CD4-positive, CD25-positive, alpha-beta regulatory T cell (primary cell): ENCODE measurements at regions not wholly inside any gene's neighbourhood (a gene's known extent, or its start where the extent isn't known, plus 50 kb on each side); places are given as distances from the start of the nearest gene placed in this dataset.

Experiments used
- ATAC-seq, 2 donors: fragments of 150-1000 bp; cut with Tn5 transposase; one replicate each; pipeline ENCODE4 v1.10.0; 2021; ENCODE audit warnings: low read depth in 2 of 2, moderate number of reproducible peaks in 2 of 2, moderate library complexity in 1 of 2
- DNase-seq, 3 donors: peaks; one replicate each; pipeline versions ENCODE4 v3.0.0 to v3.0.0-alpha.2; 2012 to 2022; ENCODE audit warnings: mixed read lengths in 1 of 3
- H3K27ac ChIP-seq: one replicate; pipeline ENCODE4 v1.7.0; 2013; ENCODE audit warnings: mild to moderate bottlenecking, low read length; ENCODE audit not compliant: insufficient read depth, poor library complexity, severe bottlenecking
- H3K27me3 ChIP-seq: one replicate; pipeline ENCODE4 v1.7.0; 2013; ENCODE audit warnings: low read length; ENCODE audit not compliant: control insufficient read depth, insufficient read depth
- H3K36me3 ChIP-seq: one replicate; pipeline ENCODE4 v1.7.0; 2013; ENCODE audit warnings: mild to moderate bottlenecking, low read length, moderate library complexity; ENCODE audit not compliant: control insufficient read depth, insufficient read depth
- H3K4me1 ChIP-seq: 2 replicates; pipeline ENCODE4 v1.7.0; 2013; ENCODE audit warnings: mild to moderate bottlenecking, low read length; ENCODE audit not compliant: insufficient read depth, control insufficient read depth, poor library complexity, severe bottlenecking
- H3K4me3 ChIP-seq: one replicate; pipeline ENCODE4 v1.7.0; 2013; ENCODE audit warnings: low read depth, mild to moderate bottlenecking, low read length, moderate library complexity
- H3K9me3 ChIP-seq, 2 experiments: 1 replicate in 1 of 2; 2 replicates in 1 of 2; pipeline ENCODE4 v1.7.0; 2013; ENCODE audit warnings: low read length in 2 of 2, mild to moderate bottlenecking in 1 of 2, moderate library complexity in 1 of 2; ENCODE audit not compliant: control insufficient read depth in 2 of 2
- H3K27ac Mint-ChIP-seq, 3 donors: one replicate each; pipeline ENCODE4 v1.8.0; 2020 to 2022; ENCODE audit warnings: mild to moderate bottlenecking in 3 of 3, mixed read lengths in 3 of 3, moderate library complexity in 2 of 3
- H3K27me3 Mint-ChIP-seq: one replicate; pipeline ENCODE4 v1.8.0; 2022; ENCODE audit warnings: mild to moderate bottlenecking, mixed read lengths
- H3K36me3 Mint-ChIP-seq: one replicate; pipeline ENCODE4 v1.8.0; 2020; ENCODE audit warnings: mixed read lengths
- H3K4me1 Mint-ChIP-seq, 4 donors: one replicate each; pipeline ENCODE4 v1.8.0; 2020 to 2022; ENCODE audit warnings: mixed read lengths in 4 of 4, mild to moderate bottlenecking in 1 of 4
- H3K4me3 Mint-ChIP-seq, 4 donors: one replicate each; pipeline ENCODE4 v1.8.0; 2020 to 2022; ENCODE audit warnings: mild to moderate bottlenecking in 4 of 4, mixed read lengths in 4 of 4, moderate library complexity in 3 of 4
- H3K9me3 Mint-ChIP-seq, 7 donors: one replicate each; pipeline ENCODE4 v1.8.0; 2020 to 2022; ENCODE audit warnings: mixed read lengths in 7 of 7, mild to moderate bottlenecking in 3 of 7, moderate library complexity in 2 of 7

GRCh38 chr16:62889097-62889496 is 852.9 kb upstream of the CDH8 start:
- Histone ChIP-seq H3K27ac (no peak overlapping the region), H3K27me3 (no peaks in the 10 kb centered on the region), H3K36me3 (no peaks in the 10 kb centered on the region), H3K4me1 (no peaks in the 10 kb centered on the region), H3K9me3 (no peaks in the 10 kb centered on the region), H3K4me3 (no peak overlapping the region)
- no peak for DNase-seq
- no peak overlapping the region for H3K4me3 Mint-ChIP-seq
- H3K36me3 Mint-ChIP-seq = no peaks in the 10 kb centered on the region
- no peaks in the 10 kb centered on the region for H3K4me1 Mint-ChIP-seq
- no peak overlapping the region for H3K27ac Mint-ChIP-seq
- ATAC-seq = no peak
- H3K27me3 Mint-ChIP-seq = no peaks in the 10 kb centered on the region
- H3K9me3 Mint-ChIP-seq = peaks cover 0 to 33% (median 10%) of the 10 kb centered on the region in 7 donors

- H3K27me3 ChIP-seq = no peaks in the 10 kb centered on the region
- no peak for ATAC-seq
- peaks cover 0 to 31% (median 10%) of the 10 kb centered on the region in 7 donors for H3K9me3 Mint-ChIP-seq
These were observed 847.3 kb upstream of the CDH8 start for GRCh38 chr16:62883509-62883908.

GRCh38 chr16:62882552-62883221 is 846.4 kb upstream of the CDH8 start:
- no peaks in the 10 kb centered on the region for H3K27me3 Mint-ChIP-seq
- H3K36me3 Mint-ChIP-seq = no peaks in the 10 kb centered on the region
- H3K9me3 Mint-ChIP-seq = peaks cover 0 to 31% (median 9%) of the 10 kb centered on the region in 7 donors
- H3K36me3 ChIP-seq = no peaks in the 10 kb centered on the region
- no peaks in the 10 kb centered on the region for H3K27me3 ChIP-seq
- H3K4me3 ChIP-seq = no peak overlapping the region
- ATAC-seq (no peak), DNase-seq (no peak)
- peaks cover 0 to 8% of the 10 kb centered on the region in 2 experiments for H3K9me3 ChIP-seq
- H3K27ac ChIP-seq = no peak overlapping the region
- no peaks in the 10 kb centered on the region for H3K4me1 ChIP-seq
- no peak overlapping the region for H3K27ac Mint-ChIP-seq
- H3K4me1 Mint-ChIP-seq = no peaks in the 10 kb centered on the region
- no peak overlapping the region for H3K4me3 Mint-ChIP-seq

More at GRCh38 chr16:62883509-62883908, 847.3 kb upstream of the CDH8 start:
- Mint-ChIP-seq H3K27ac (no peak overlapping the region), H3K4me1 (no peaks in the 10 kb centered on the region), H3K36me3 (no peaks in the 10 kb centered on the region), H3K27me3 (no peaks in the 10 kb centered on the region), H3K4me3 (no peak overlapping the region)
- H3K9me3 ChIP-seq = peaks cover 0 to 8% of the 10 kb centered on the region in 2 experiments
- H3K4me1 ChIP-seq = no peaks in the 10 kb centered on the region
- no peak overlapping the region for H3K27ac ChIP-seq
- H3K4me3 ChIP-seq = no peak overlapping the region
- no peak for DNase-seq
- no peaks in the 10 kb centered on the region for H3K36me3 ChIP-seq

- Mint-ChIP-seq H3K4me1 (no peaks in the 10 kb centered on the region), H3K27ac (no peak overlapping the region), H3K36me3 (no peaks in the 10 kb centered on the region), H3K27me3 (no peaks in the 10 kb centered on the region), H3K4me3 (no peak overlapping the region), H3K9me3 (peaks cover 0 to 38% (median 7%) of the 10 kb centered on the region in 7 donors)
- H3K4me3 ChIP-seq = no peak overlapping the region
- H3K27ac ChIP-seq = no peak overlapping the region
- H3K9me3 ChIP-seq = peaks cover 0 to 4% of the 10 kb centered on the region in 2 experiments
- ATAC-seq (no peak), DNase-seq (no peak)
- no peaks in the 10 kb centered on the region for H3K4me1 ChIP-seq
- no peaks in the 10 kb centered on the region for H3K27me3 ChIP-seq
- H3K36me3 ChIP-seq = no peaks in the 10 kb centered on the region
These were observed 839.9 kb upstream of the CDH8 start for GRCh38 chr16:62876133-62876532.

GRCh38 chr16:62872339-62872738 is 836.1 kb upstream of the CDH8 start:
- Mint-ChIP-seq H3K4me3 (no peak overlapping the region), H3K27me3 (no peaks in the 10 kb centered on the region), H3K4me1 (no peaks in the 10 kb centered on the region), H3K9me3 (peaks cover 0 to 46% (median 7%) of the 10 kb centered on the region in 7 donors), H3K36me3 (no peaks in the 10 kb centered on the region), H3K27ac (no peak overlapping the region)
- H3K9me3 ChIP-seq = peaks cover 0 to 4% of the 10 kb centered on the region in 2 experiments
- H3K4me1 ChIP-seq = no peaks in the 10 kb centered on the region
- ATAC-seq (no peak), DNase-seq (no peak)
- H3K27ac ChIP-seq = no peak overlapping the region
- no peak overlapping the region for H3K4me3 ChIP-seq
- no peaks in the 10 kb centered on the region for H3K27me3 ChIP-seq
- H3K36me3 ChIP-seq = no peaks in the 10 kb centered on the region

- no peaks in the 10 kb centered on the region for H3K27me3 ChIP-seq
- ATAC-seq (no peak), DNase-seq (no peak)
- H3K36me3 Mint-ChIP-seq = no peaks in the 10 kb centered on the region
- no peak overlapping the region for H3K4me3 ChIP-seq
- peaks cover 2 to 9% of the 10 kb centered on the region in 2 experiments for H3K9me3 ChIP-seq
- peaks cover 0 to 37% (median 7%) of the 10 kb centered on the region in 7 donors for H3K9me3 Mint-ChIP-seq
- H3K27ac Mint-ChIP-seq = no peak overlapping the region
- H3K27me3 Mint-ChIP-seq = no peaks in the 10 kb centered on the region
- H3K27ac ChIP-seq = no peak overlapping the region
- H3K4me3 Mint-ChIP-seq = no peak overlapping the region
- no peaks in the 10 kb centered on the region for H3K4me1 ChIP-seq
- no peaks in the 10 kb centered on the region for H3K36me3 ChIP-seq
- H3K4me1 Mint-ChIP-seq = no peaks in the 10 kb centered on the region
These were observed 834.3 kb upstream of the CDH8 start for GRCh38 chr16:62870554-62870953.

- H3K4me1 ChIP-seq = no peaks in the 10 kb centered on the region
- no peaks in the 10 kb centered on the region for H3K36me3 ChIP-seq
- Mint-ChIP-seq H3K27me3 (no peaks in the 10 kb centered on the region), H3K36me3 (no peaks in the 10 kb centered on the region), H3K4me3 (no peak overlapping the region), H3K27ac (no peak overlapping the region), H3K9me3 (peaks cover 0 to 32% (median 4%) of the 10 kb centered on the region in 7 donors), H3K4me1 (no peaks in the 10 kb centered on the region)
- H3K4me3 ChIP-seq = no peak overlapping the region
- no peak for ATAC-seq
- H3K9me3 ChIP-seq = peaks cover 2 to 5% of the 10 kb centered on the region in 2 experiments
- no peak for DNase-seq
- no peak overlapping the region for H3K27ac ChIP-seq
- H3K27me3 ChIP-seq = no peaks in the 10 kb centered on the region
These were observed 833.6 kb upstream of the CDH8 start for GRCh38 chr16:62869837-62870236.

- H3K4me1 ChIP-seq = no peaks in the 10 kb centered on the region
- no peak overlapping the region for H3K4me3 ChIP-seq
- no peaks in the 10 kb centered on the region for H3K4me1 Mint-ChIP-seq
- H3K9me3 ChIP-seq = peaks cover 4 to 26% of the 10 kb centered on the region in 2 experiments
- no peak overlapping the region for H3K27ac Mint-ChIP-seq
- H3K36me3 Mint-ChIP-seq = no peaks in the 10 kb centered on the region
- peaks cover 0 to 22% (median 10%) of the 10 kb centered on the region in 7 donors for H3K9me3 Mint-ChIP-seq
- ATAC-seq = no peak
- DNase-seq = no peak
- H3K27me3 ChIP-seq = no peaks in the 10 kb centered on the region
- no peak overlapping the region for H3K4me3 Mint-ChIP-seq
- H3K27ac ChIP-seq = no peak overlapping the region
- no peaks in the 10 kb centered on the region for H3K36me3 ChIP-seq
- H3K27me3 Mint-ChIP-seq = no peaks in the 10 kb centered on the region
These were observed 826.9 kb upstream of the CDH8 start for GRCh38 chr16:62863139-62863538.
